Lower lobe of right lung (tissue), 2 donors: ENCODE measurements at regions not wholly inside any gene's neighbourhood (a gene's known extent, or its start where the extent isn't known, plus 50 kb on each side); places are given as distances from the start of the nearest gene placed in this dataset.
A peak's percentile ranks its signal among the peaks of the same experiment; 100 is the strongest.

ENCODE experiments used
- ATAC-seq, 2 donors: fragments of 200-7000 bp; cut with Tn5 transposase; one replicate each; pipeline ENCODE4 v1.9.1; 2020 to 2022; ENCODE audit warnings: mild to moderate bottlenecking in 2 of 2, moderate library complexity in 2 of 2
- DNase-seq: peaks from one replicate; pipeline ENCODE4 v3.0.0-alpha.2; 2020
- H3K27ac ChIP-seq: fragments of 200-600 bp; one replicate; pipeline ENCODE4 v1.8.0; 2022
- H3K27me3 ChIP-seq: fragments of 200-600 bp; one replicate; pipeline ENCODE4 v1.8.0; 2022; ENCODE audit warnings: low read depth
- H3K36me3 ChIP-seq: fragments of 200-600 bp; one replicate; pipeline ENCODE4 v1.8.0; 2022; ENCODE audit warnings: mild to moderate bottlenecking
- H3K4me1 ChIP-seq: fragments of 200-600 bp; one replicate; pipeline ENCODE4 v1.8.0; 2022
- H3K4me3 ChIP-seq: fragments of 200-600 bp; one replicate; pipeline ENCODE4 v1.8.0; 2022; ENCODE audit warnings: mild to moderate bottlenecking
- H3K9me3 ChIP-seq: fragments of 200-600 bp; one replicate; pipeline ENCODE4 v1.8.0; 2022
- intact Hi-C: fragments of 100-400 bp; cut with DNase I; formaldehyde crosslinking; loops from one replicate; pipeline ENCODE4 v1.11.0; 2022
- TF ChIP-seq, protein P1 (sequence below): fragments of 200-600 bp; IDR thresholded peaks from one replicate; pipeline ENCODE4 v1.8.0; 2022; ENCODE audit warnings: antibody characterized with exemption, mild to moderate bottlenecking
- donor health status: DM: no; HTN: yes; CAD: no; lungs with severe emphysema.

- Histone ChIP-seq H3K27me3 (no peaks in the 10 kb centered on the region), H3K4me1 (no peaks in the 10 kb centered on the region), H3K36me3 (no peaks in the 10 kb centered on the region), H3K27ac (no peak overlapping the region), H3K4me3 (no peak overlapping the region), H3K9me3 (no peaks in the 10 kb centered on the region)
- no peak for ATAC-seq
- intact Hi-C loops: no loop called here
- TF ChIP-seq, protein P1, sequence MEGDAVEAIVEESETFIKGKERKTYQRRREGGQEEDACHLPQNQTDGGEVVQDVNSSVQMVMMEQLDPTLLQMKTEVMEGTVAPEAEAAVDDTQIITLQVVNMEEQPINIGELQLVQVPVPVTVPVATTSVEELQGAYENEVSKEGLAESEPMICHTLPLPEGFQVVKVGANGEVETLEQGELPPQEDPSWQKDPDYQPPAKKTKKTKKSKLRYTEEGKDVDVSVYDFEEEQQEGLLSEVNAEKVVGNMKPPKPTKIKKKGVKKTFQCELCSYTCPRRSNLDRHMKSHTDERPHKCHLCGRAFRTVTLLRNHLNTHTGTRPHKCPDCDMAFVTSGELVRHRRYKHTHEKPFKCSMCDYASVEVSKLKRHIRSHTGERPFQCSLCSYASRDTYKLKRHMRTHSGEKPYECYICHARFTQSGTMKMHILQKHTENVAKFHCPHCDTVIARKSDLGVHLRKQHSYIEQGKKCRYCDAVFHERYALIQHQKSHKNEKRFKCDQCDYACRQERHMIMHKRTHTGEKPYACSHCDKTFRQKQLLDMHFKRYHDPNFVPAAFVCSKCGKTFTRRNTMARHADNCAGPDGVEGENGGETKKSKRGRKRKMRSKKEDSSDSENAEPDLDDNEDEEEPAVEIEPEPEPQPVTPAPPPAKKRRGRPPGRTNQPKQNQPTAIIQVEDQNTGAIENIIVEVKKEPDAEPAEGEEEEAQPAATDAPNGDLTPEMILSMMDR: no peak
- DNase-seq: no peak
Observed at GRCh38 chr6:169082093-169082492, 171.6 kb downstream of the THBS2 start.

DNA sequence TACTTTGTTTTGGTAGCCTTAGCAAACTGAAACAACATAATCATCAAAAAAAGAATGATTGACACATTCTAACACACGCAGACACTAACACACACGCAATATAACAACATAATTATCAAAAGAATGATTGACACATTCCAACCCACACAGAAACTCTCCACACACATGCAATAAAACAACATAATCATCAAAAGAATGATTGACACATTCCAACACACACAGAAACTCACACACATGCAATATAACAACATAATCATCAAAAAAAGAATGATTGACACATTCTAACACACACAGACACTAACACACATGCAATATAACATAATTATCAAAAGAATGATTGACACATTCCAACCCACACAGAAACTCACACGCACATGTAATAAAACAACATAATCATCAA, 172.4 kb downstream of the THBS2 start:
- H3K27ac ChIP-seq: no peak overlapping the region
- H3K36me3 ChIP-seq: no peaks in the 10 kb centered on the region
- no peak overlapping the region for H3K4me3 ChIP-seq
- intact Hi-C loops: no loop called here
- H3K4me1 ChIP-seq: no peaks in the 10 kb centered on the region
- DNase-seq (no peak), ATAC-seq (no peak)
- no peaks in the 10 kb centered on the region for H3K9me3 ChIP-seq
- TF ChIP-seq, protein P1: no peak
- H3K27me3 ChIP-seq: no peaks in the 10 kb centered on the region

DNA sequence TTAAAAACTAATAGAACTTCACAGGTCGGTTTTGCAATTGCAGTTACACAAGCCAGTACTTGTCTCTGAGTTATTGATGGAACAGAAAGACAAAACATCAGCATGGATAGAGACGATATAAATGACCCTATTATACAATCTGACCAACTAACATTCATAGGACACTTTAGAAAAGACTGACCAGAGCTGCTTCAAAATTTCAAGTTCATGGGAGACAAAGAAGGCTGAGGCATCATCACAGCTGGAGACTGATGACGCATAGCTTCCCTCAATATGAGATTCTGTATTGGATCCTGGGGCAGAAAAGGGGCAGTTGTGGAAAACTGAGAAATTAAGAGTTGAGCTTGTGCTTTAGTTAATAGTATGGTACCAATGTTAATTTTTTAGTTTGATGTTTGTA, 174.0 kb downstream of the THBS2 start:
- Histone ChIP-seq H3K27ac (no peak overlapping the region), H3K36me3 (no peaks in the 10 kb centered on the region), H3K27me3 (no peaks in the 10 kb centered on the region), H3K9me3 (no peaks in the 10 kb centered on the region), H3K4me1 (no peaks in the 10 kb centered on the region), H3K4me3 (no peak overlapping the region)
- ATAC-seq (no peak), DNase-seq (no peak)
- TF ChIP-seq, protein P1: no peak
- intact Hi-C loops: no loop called here

DNA sequence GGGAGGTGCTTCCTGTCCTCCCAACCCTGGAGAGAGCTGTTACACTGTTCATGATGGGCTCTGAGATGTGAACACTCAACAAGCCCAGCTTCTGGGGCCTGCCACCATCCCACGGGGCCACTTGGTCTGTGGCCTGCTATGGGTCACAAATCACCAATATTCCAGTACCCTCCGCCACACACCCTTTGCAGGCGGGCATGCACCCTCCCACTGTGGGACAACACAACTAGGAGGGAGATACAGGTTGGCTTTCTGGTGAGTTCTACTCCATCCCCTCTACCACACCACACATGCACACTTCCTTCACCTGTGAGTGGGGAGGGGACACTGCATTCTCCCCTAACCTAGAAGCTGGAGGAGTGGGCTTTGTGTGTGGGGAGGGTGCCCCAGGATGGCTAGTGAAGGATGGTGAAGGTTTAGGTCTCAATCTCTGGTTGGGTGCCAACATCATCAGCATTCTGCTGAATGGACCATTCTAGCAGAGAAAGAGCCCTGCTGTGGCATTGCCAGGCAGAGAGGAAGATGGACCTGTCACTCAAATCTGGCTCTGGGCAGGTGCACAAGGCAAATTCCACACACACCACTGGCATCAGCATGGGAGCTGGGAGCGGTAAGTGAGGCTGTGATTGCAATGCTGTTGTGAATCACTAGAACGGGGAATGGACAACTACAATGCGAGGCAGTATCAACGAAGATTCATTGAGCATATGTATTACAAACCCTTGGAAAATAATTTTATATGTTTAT, 175.1 kb downstream of the THBS2 start:
- ATAC-seq (no peak), DNase-seq (no peak)
- TF ChIP-seq, protein P1: no peak
- Histone ChIP-seq H3K9me3 (no peaks in the 10 kb centered on the region), H3K36me3 (no peaks in the 10 kb centered on the region), H3K27me3 (no peaks in the 10 kb centered on the region), H3K27ac (no peak overlapping the region), H3K4me3 (no peak overlapping the region), H3K4me1 (no peaks in the 10 kb centered on the region)
- intact Hi-C loops: no loop called here

- no peaks in the 10 kb centered on the region for H3K4me1 ChIP-seq
- intact Hi-C loops: no loop called here
- H3K27me3 ChIP-seq: no peaks in the 10 kb centered on the region
- H3K27ac ChIP-seq: peak overlapping the region; percentile 59
- ATAC-seq (no peak), DNase-seq (no peak)
- H3K9me3 ChIP-seq: no peaks in the 10 kb centered on the region
- TF ChIP-seq, protein P1: no peak
- no peak overlapping the region for H3K4me3 ChIP-seq
- no peaks in the 10 kb centered on the region for H3K36me3 ChIP-seq
Observed at GRCh38 chr6:169075915-169076654, 177.6 kb downstream of the THBS2 start.
